ENCODE measurements at regions not wholly inside any gene's neighbourhood (a gene's known extent, or its start where the extent isn't known, plus 50 kb on each side); places are given as distances from the start of the nearest gene placed in this dataset.

- no peak for TF ChIP-seq CTCF (IDR thresholded peaks at IDR 0.05; ENCODE audit: low read depth, low read length)
- no peak for TF ChIP-seq POLR2A (IDR thresholded peaks at IDR 0.05; ENCODE audit: extremely low read depth, insufficient read length)
- no peak for TF ChIP-seq MYC (IDR thresholded peaks at IDR 0.05; ENCODE audit: low read depth, low read length)
- TF ChIP-seq MAX (IDR thresholded peaks at IDR 0.05; ENCODE audit: low read depth, low read length): no peak
These were observed 116.4 kb upstream of the TJP1 start for GRCh38 chr15:29938361-29939335.

Data from NB4 (cell line).